Glutamatergic neuron (in vitro differentiated cells): ENCODE measurements at regions not wholly inside any gene's neighbourhood (a gene's known extent, or its start where the extent isn't known, plus 50 kb on each side); places are given as distances from the start of the nearest gene placed in this dataset.

Experiments
- DNase-seq: peaks from one replicate; pipeline ENCODE4 v3.0.0; 2022
- H3K27ac Mint-ChIP-seq: one replicate; pipeline ENCODE4 v1.8.0; 2020; ENCODE audit warnings: mild to moderate bottlenecking, mixed read lengths, inconsistent platforms; ENCODE audit not compliant: unreplicated experiment
- H3K27me3 Mint-ChIP-seq: one replicate; pipeline ENCODE4 v1.8.0; 2020; ENCODE audit warnings: mild to moderate bottlenecking, moderate library complexity, mixed read lengths, inconsistent platforms; ENCODE audit not compliant: unreplicated experiment
- H3K36me3 Mint-ChIP-seq: one replicate; pipeline ENCODE4 v1.8.0; 2020; ENCODE audit warnings: mild to moderate bottlenecking, mixed read lengths, inconsistent platforms; ENCODE audit not compliant: unreplicated experiment
- H3K4me1 Mint-ChIP-seq: one replicate; pipeline ENCODE4 v1.8.0; 2020; ENCODE audit warnings: mild to moderate bottlenecking, low read depth, mixed read lengths, inconsistent platforms; ENCODE audit not compliant: unreplicated experiment
- H3K4me3 Mint-ChIP-seq: one replicate; pipeline ENCODE4 v1.8.0; 2020; ENCODE audit warnings: mild to moderate bottlenecking, mixed read lengths, inconsistent platforms; ENCODE audit not compliant: unreplicated experiment
- H3K9me3 Mint-ChIP-seq: one replicate; pipeline ENCODE4 v1.8.0; 2020; ENCODE audit warnings: mild to moderate bottlenecking, moderate library complexity, mixed read lengths, inconsistent platforms; ENCODE audit not compliant: unreplicated experiment
- TF ChIP-seq, protein P1 (sequence below): fragments of 200-600 bp; sonication (generic); IDR thresholded peaks from one replicate; pipeline ENCODE4 v1.5.0; 2021; ENCODE audit not compliant: partially characterized antibody, unreplicated experiment

- Mint-ChIP-seq H3K4me1 (no peaks in the 10 kb centered on the region), H3K27me3 (no peaks in the 10 kb centered on the region), H3K27ac (no peak overlapping the region), H3K4me3 (no peak overlapping the region), H3K36me3 (no peaks in the 10 kb centered on the region), H3K9me3 (no peaks in the 10 kb centered on the region)
- no peak for DNase-seq
- TF ChIP-seq, protein P1, sequence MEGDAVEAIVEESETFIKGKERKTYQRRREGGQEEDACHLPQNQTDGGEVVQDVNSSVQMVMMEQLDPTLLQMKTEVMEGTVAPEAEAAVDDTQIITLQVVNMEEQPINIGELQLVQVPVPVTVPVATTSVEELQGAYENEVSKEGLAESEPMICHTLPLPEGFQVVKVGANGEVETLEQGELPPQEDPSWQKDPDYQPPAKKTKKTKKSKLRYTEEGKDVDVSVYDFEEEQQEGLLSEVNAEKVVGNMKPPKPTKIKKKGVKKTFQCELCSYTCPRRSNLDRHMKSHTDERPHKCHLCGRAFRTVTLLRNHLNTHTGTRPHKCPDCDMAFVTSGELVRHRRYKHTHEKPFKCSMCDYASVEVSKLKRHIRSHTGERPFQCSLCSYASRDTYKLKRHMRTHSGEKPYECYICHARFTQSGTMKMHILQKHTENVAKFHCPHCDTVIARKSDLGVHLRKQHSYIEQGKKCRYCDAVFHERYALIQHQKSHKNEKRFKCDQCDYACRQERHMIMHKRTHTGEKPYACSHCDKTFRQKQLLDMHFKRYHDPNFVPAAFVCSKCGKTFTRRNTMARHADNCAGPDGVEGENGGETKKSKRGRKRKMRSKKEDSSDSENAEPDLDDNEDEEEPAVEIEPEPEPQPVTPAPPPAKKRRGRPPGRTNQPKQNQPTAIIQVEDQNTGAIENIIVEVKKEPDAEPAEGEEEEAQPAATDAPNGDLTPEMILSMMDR = no peak
Measured at GRCh38 chr10:56599201-56599600, 238.1 kb upstream of the ZWINT start.

GRCh38 chr10:56596257-56596656 lies 235.2 kb upstream of the ZWINT start:
- Mint-ChIP-seq H3K27me3 (peaks cover 2% of the 10 kb centered on the region), H3K9me3 (peaks cover 2% of the 10 kb centered on the region), H3K27ac (no peak overlapping the region), H3K4me1 (peaks cover 5% of the 10 kb centered on the region), H3K4me3 (no peak overlapping the region), H3K36me3 (no peaks in the 10 kb centered on the region)
- TF ChIP-seq, protein P1 = no peak
- DNase-seq = no peak

- no peak overlapping the region for H3K4me3 Mint-ChIP-seq
- H3K27me3 Mint-ChIP-seq = peaks cover 2% of the 10 kb centered on the region
- DNase-seq = no peak
- H3K27ac Mint-ChIP-seq = no peak overlapping the region
- peaks cover 5% of the 10 kb centered on the region for H3K36me3 Mint-ChIP-seq
- H3K4me1 Mint-ChIP-seq = peaks cover 5% of the 10 kb centered on the region
- peaks cover 4% of the 10 kb centered on the region for H3K9me3 Mint-ChIP-seq
- TF ChIP-seq, protein P1 = no peak
Measured at GRCh38 chr10:56593120-56593519, 232.1 kb upstream of the ZWINT start.

GRCh38 chr10:56586461-56586891 lies 225.4 kb upstream of the ZWINT start:
- Mint-ChIP-seq H3K27me3 (peaks cover 3% of the 10 kb centered on the region), H3K4me1 (peaks cover 22% of the 10 kb centered on the region), H3K36me3 (peaks cover 5% of the 10 kb centered on the region), H3K9me3 (peaks cover 3% of the 10 kb centered on the region), H3K27ac (peak overlapping the region; percentile 52), H3K4me3 (no peak overlapping the region)
- TF ChIP-seq, protein P1 = no peak
- DNase-seq = peak; percentile 38

DNA sequence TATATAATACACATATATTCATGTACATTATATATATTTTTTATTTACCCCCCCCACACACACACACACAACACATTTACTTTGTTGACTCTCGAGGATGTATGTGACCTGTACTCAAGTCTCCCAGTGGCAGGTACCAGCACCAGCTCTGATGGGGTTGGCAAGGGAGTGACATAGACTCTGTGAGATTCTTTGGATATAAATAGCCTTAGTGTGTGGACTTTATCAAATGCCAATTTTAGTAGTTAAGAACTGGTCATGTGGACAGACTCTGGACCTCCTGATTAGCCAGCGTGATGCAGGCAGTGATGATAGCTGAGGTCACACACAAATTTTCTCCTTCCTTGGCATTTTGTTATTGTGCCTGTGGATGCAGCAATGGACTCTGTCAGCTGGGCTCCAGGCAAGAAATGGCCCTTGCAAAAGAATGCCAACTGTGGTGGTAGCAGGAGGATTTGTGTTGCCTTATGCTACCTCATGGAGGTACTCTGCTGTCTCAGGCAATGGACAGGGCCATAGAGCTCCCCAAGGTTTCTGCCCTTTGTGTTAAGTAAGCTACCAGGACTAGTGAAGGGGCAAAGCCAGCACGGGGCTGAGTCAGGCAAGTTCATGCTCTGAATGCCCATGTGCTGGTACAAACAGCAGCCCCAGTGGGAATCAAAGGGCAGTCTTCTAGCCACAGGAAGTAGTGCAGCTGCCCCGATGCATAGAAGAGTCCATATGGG lies 224.6 kb upstream of the ZWINT start:
- H3K4me3 Mint-ChIP-seq = no peak overlapping the region
- H3K9me3 Mint-ChIP-seq = peaks cover 3% of the 10 kb centered on the region
- H3K27ac Mint-ChIP-seq = no peak overlapping the region
- H3K4me1 Mint-ChIP-seq = peaks cover 22% of the 10 kb centered on the region
- H3K36me3 Mint-ChIP-seq = peaks cover 5% of the 10 kb centered on the region
- peak; percentile 16 for DNase-seq
- H3K27me3 Mint-ChIP-seq = peaks cover 3% of the 10 kb centered on the region
- TF ChIP-seq, protein P1 = no peak
